ENCODE measurements at regions not wholly inside any gene's neighbourhood (a gene's known extent, or its start where the extent isn't known, plus 50 kb on each side); places are given as distances from the start of the nearest gene placed in this dataset.
"Not testable (repeated sequence)": the region's sequence is repeated elsewhere in the genome, so short reads cannot be mapped to it uniquely, and the experiment has no call there.

- Histone ChIP-seq H3K27ac (ENCODE audit: low read depth, low read length) (no peak overlapping the region), H3K36me3 (ENCODE audit: control insufficient read depth in 3 of 3, insufficient read depth in 3 of 3, low read length in 3 of 3) (no peaks in the 10 kb centered on the region), H3K9me3 (ENCODE audit: control insufficient read depth in 3 of 3, low read length in 3 of 3) (no peaks in the 10 kb centered on the region), H3K4me1 (ENCODE audit: control insufficient read depth in 3 of 3, insufficient read depth in 3 of 3, low read length in 3 of 3) (peaks cover 0 to under 1% (median 0%) of the 10 kb centered on the region in 3 donors), H3K27me3 (ENCODE audit: control insufficient read depth in 3 of 3, insufficient read depth in 3 of 3, low read length in 3 of 3) (peaks cover 18 to 32% (median 29%) of the 10 kb centered on the region in 3 donors), H3K9ac (ENCODE audit: low read depth in 1 of 3, low read length in 3 of 3) (no peak overlapping the region), H3K4me3 (ENCODE audit: low read length in 3 of 3) (no peak overlapping the region)
Observed at GRCh38 chr12:4833524-4833923, 76.2 kb upstream of the KCNA1 start.

DNA sequence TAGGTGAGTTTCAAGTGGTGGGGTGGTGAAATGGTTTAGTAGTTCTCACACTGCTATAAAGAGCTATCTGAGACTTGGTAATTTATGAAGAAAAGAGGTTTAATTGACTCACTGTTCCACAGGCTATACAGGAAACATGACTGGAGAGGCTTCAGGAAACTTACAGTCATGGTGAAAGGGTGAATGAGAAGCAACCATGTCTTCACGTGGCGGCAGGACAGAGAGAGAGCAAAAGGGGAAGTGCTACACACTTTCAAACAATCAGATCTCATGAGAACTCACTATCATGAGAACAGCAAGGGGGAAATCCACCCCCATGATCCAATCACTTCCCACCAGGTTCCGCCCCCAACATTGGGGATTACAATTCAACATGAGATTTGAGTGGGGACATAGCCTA, 67.3 kb upstream of the KCNA1 start:
- not testable (repeated sequence) for H3K27ac ChIP-seq (ENCODE audit: low read depth, low read length); H3K9ac ChIP-seq (ENCODE audit: low read depth in 1 of 3, low read length in 3 of 3); H3K36me3 ChIP-seq (ENCODE audit: control insufficient read depth in 3 of 3, insufficient read depth in 3 of 3, low read length in 3 of 3); H3K9me3 ChIP-seq (ENCODE audit: control insufficient read depth in 3 of 3, low read length in 3 of 3); H3K4me1 ChIP-seq (ENCODE audit: control insufficient read depth in 3 of 3, insufficient read depth in 3 of 3, low read length in 3 of 3); H3K4me3 ChIP-seq (ENCODE audit: low read length in 3 of 3)
- H3K27me3 ChIP-seq (ENCODE audit: control insufficient read depth in 3 of 3, insufficient read depth in 3 of 3, low read length in 3 of 3): peaks cover 0 to 12% (median 2%) of the 10 kb centered on the region in 3 donors

DNA sequence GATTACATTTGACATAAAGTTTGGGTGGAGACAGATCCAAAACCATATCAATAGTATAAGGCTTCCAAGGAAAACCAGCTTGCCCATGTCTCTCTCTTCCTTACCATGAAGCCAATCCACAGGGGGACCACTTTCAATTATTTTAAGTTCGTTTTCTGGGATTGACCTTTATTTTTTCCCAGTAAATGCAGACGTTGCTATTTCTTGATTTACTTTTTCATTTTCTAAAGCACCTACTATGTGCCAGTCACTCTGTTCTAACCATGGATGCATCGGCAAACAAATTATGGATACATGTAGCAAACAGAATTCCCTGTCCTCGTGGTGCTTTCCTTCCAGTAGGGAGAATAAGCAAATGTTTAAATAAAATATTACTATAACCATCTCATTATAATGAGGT, 65.8 kb upstream of the KCNA1 start:
- peaks cover 0 to under 1% (median 0%) of the 10 kb centered on the region in 3 donors for H3K9me3 ChIP-seq (ENCODE audit: control insufficient read depth in 3 of 3, low read length in 3 of 3)
- no peaks in the 10 kb centered on the region for H3K36me3 ChIP-seq (ENCODE audit: control insufficient read depth in 3 of 3, insufficient read depth in 3 of 3, low read length in 3 of 3)
- H3K9ac ChIP-seq (ENCODE audit: low read depth in 1 of 3, low read length in 3 of 3): no peak overlapping the region
- H3K27me3 ChIP-seq (ENCODE audit: control insufficient read depth in 3 of 3, insufficient read depth in 3 of 3, low read length in 3 of 3): peaks cover 0 to 8% (median 2%) of the 10 kb centered on the region in 3 donors
- no peaks in the 10 kb centered on the region for H3K4me1 ChIP-seq (ENCODE audit: control insufficient read depth in 3 of 3, insufficient read depth in 3 of 3, low read length in 3 of 3)
- no peak overlapping the region for H3K27ac ChIP-seq (ENCODE audit: low read depth, low read length)
- H3K4me3 ChIP-seq (ENCODE audit: low read length in 3 of 3): no peak overlapping the region

DNA sequence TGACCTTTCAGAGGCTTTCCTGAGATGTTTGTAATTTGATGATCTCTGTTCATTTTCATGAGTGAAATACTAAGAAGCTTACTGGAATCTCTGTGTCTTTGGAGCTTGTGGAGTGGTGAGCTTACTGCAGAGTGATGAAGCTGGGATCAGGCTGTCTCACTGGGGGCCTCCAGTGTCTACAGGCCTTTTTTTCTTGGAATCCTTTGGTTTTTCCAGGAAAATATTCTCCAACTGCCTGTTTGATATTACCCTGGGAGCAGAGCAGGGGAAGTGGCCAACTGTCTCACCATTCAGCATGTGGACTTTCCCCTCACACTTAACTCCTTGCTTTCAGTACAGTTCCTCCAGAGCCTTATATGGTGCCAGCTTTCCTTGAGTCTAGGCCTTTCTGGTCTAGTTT, 62.0 kb upstream of the KCNA1 start:
- Histone ChIP-seq H3K27me3 (ENCODE audit: control insufficient read depth in 3 of 3, insufficient read depth in 3 of 3, low read length in 3 of 3) (no peaks in the 10 kb centered on the region), H3K27ac (ENCODE audit: low read depth, low read length) (no peak overlapping the region), H3K36me3 (ENCODE audit: control insufficient read depth in 3 of 3, insufficient read depth in 3 of 3, low read length in 3 of 3) (peaks cover 0 to 4% (median 0%) of the 10 kb centered on the region in 3 donors), H3K9me3 (ENCODE audit: control insufficient read depth in 3 of 3, low read length in 3 of 3) (no peaks in the 10 kb centered on the region), H3K4me3 (ENCODE audit: low read length in 3 of 3) (no peak overlapping the region), H3K4me1 (ENCODE audit: control insufficient read depth in 3 of 3, insufficient read depth in 3 of 3, low read length in 3 of 3) (no peaks in the 10 kb centered on the region), H3K9ac (ENCODE audit: low read depth in 1 of 3, low read length in 3 of 3) (no peak overlapping the region)

DNA sequence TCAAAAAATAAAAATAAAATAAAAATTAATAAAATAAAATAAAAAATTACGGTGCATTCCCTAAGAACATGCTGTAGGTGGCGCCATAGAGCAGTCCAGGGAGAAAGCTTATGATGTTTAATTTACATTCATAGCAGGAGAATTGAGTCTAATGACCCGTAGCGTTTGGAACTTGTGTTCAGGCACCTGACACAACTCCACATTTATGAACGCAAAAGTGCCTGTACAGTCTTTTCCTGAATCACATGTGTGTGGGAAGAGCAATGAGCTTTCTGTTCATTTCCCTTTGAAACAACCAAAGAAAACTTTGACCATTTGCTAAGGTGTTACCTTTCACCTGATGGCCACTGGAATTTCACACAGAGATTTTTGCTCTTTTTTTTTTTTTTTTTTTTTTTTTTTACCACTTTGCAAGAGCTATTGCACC, 60.6 kb upstream of the KCNA1 start:
- H3K4me1 ChIP-seq (ENCODE audit: control insufficient read depth in 3 of 3, insufficient read depth in 3 of 3, low read length in 3 of 3): no peaks in the 10 kb centered on the region

GRCh38 chr12:4849795-4850345, 59.8 kb upstream of the KCNA1 start:
- Histone ChIP-seq H3K36me3 (ENCODE audit: control insufficient read depth in 3 of 3, insufficient read depth in 3 of 3, low read length in 3 of 3) (peaks cover 0 to 4% (median 0%) of the 10 kb centered on the region in 3 donors), H3K4me3 (ENCODE audit: low read length in 3 of 3) (no peak overlapping the region), H3K9ac (ENCODE audit: low read depth in 1 of 3, low read length in 3 of 3) (no peak overlapping the region), H3K4me1 (ENCODE audit: control insufficient read depth in 3 of 3, insufficient read depth in 3 of 3, low read length in 3 of 3) (no peaks in the 10 kb centered on the region), H3K27ac (ENCODE audit: low read depth, low read length) (no peak overlapping the region), H3K9me3 (ENCODE audit: control insufficient read depth in 3 of 3, low read length in 3 of 3) (no peaks in the 10 kb centered on the region), H3K27me3 (ENCODE audit: control insufficient read depth in 3 of 3, insufficient read depth in 3 of 3, low read length in 3 of 3) (no peaks in the 10 kb centered on the region)

More for the DNA sequence above, 60.6 kb upstream of the KCNA1 start:
- Histone ChIP-seq H3K36me3 (ENCODE audit: control insufficient read depth in 3 of 3, insufficient read depth in 3 of 3, low read length in 3 of 3) (peaks cover 0 to 4% (median 0%) of the 10 kb centered on the region in 3 donors), H3K9ac (ENCODE audit: low read depth in 1 of 3, low read length in 3 of 3) (no peak overlapping the region), H3K27me3 (ENCODE audit: control insufficient read depth in 3 of 3, insufficient read depth in 3 of 3, low read length in 3 of 3) (no peaks in the 10 kb centered on the region), H3K9me3 (ENCODE audit: control insufficient read depth in 3 of 3, low read length in 3 of 3) (no peaks in the 10 kb centered on the region), H3K27ac (ENCODE audit: low read depth, low read length) (no peak overlapping the region), H3K4me3 (ENCODE audit: low read length in 3 of 3) (no peak overlapping the region)

GRCh38 chr12:4850857-4851380, 58.8 kb upstream of the KCNA1 start:
- Histone ChIP-seq H3K27me3 (ENCODE audit: control insufficient read depth in 3 of 3, insufficient read depth in 3 of 3, low read length in 3 of 3) (no peaks in the 10 kb centered on the region), H3K36me3 (ENCODE audit: control insufficient read depth in 3 of 3, insufficient read depth in 3 of 3, low read length in 3 of 3) (peaks cover 0 to 4% (median 0%) of the 10 kb centered on the region in 3 donors), H3K9me3 (ENCODE audit: control insufficient read depth in 3 of 3, low read length in 3 of 3) (no peaks in the 10 kb centered on the region), H3K27ac (ENCODE audit: low read depth, low read length) (no peak overlapping the region), H3K4me3 (ENCODE audit: low read length in 3 of 3) (no peak overlapping the region), H3K4me1 (ENCODE audit: control insufficient read depth in 3 of 3, insufficient read depth in 3 of 3, low read length in 3 of 3) (no peaks in the 10 kb centered on the region), H3K9ac (ENCODE audit: low read depth in 1 of 3, low read length in 3 of 3) (no peak overlapping the region)

GRCh38 chr12:4852308-4852707, 57.4 kb upstream of the KCNA1 start:
- Histone ChIP-seq H3K27me3 (ENCODE audit: control insufficient read depth in 3 of 3, insufficient read depth in 3 of 3, low read length in 3 of 3) (peaks cover 0 to under 1% (median 0%) of the 10 kb centered on the region in 3 donors), H3K36me3 (ENCODE audit: control insufficient read depth in 3 of 3, insufficient read depth in 3 of 3, low read length in 3 of 3) (peaks cover 0 to 4% (median 0%) of the 10 kb centered on the region in 3 donors), H3K4me3 (ENCODE audit: low read length in 3 of 3) (no peak overlapping the region), H3K9ac (ENCODE audit: low read depth in 1 of 3, low read length in 3 of 3) (no peak overlapping the region), H3K4me1 (ENCODE audit: control insufficient read depth in 3 of 3, insufficient read depth in 3 of 3, low read length in 3 of 3) (peaks cover under 1% of the 10 kb centered on the region in 3 donors), H3K9me3 (ENCODE audit: control insufficient read depth in 3 of 3, low read length in 3 of 3) (no peaks in the 10 kb centered on the region), H3K27ac (ENCODE audit: low read depth, low read length) (no peak overlapping the region)

GRCh38 chr12:4852911-4853310, 56.8 kb upstream of the KCNA1 start:
- H3K4me1 ChIP-seq (ENCODE audit: control insufficient read depth in 3 of 3, insufficient read depth in 3 of 3, low read length in 3 of 3): peaks cover 4 to 6% (median 6%) of the 10 kb centered on the region in 3 donors
- no peaks in the 10 kb centered on the region for H3K9me3 ChIP-seq (ENCODE audit: control insufficient read depth in 3 of 3, low read length in 3 of 3)

DNA sequence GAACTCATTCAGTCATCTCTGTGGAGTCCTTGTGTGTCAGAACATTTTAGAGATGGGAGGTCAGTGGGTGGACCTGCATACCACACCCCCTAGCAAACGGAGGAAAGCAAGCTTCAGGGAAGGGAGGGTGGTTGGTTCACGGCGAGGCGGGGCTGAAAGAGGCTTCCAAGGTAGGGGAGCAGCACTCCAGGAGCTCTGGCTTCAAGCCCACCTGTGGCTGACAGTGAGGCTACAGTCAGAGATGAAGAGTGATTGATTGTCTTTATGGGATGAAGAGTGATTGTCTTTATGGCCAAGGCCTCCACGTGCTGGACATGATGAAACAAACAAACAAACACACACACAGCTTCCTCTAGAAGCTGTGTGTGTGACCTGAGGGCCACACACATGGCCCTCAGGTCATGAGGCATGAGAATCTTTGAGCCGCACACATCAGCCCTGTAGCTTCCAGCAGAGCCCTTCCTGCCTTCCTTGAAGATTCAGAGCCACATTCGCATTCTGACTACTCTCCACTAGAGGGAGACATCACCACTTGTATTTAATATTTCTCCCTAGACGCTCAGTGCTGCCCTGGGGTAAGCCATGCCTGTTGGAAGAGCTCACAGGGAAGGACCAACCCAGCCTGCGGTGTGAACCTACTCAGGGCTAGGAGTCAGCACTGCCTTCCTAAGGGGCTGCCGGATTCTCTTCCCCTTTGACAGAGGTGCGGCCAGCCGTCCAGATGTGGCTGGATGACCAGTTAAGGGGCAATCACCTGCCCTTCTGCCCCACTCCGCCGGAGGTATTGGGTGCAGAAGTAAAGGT, 54.4 kb upstream of the KCNA1 start:
- Histone ChIP-seq H3K27me3 (ENCODE audit: control insufficient read depth in 3 of 3, insufficient read depth in 3 of 3, low read length in 3 of 3) (peaks cover 5 to 18% (median 9%) of the 10 kb centered on the region in 3 donors), H3K9ac (ENCODE audit: low read depth in 1 of 3, low read length in 3 of 3) (no peak overlapping the region), H3K4me1 (ENCODE audit: control insufficient read depth in 3 of 3, insufficient read depth in 3 of 3, low read length in 3 of 3) (peaks cover 11 to 14% (median 11%) of the 10 kb centered on the region in 3 donors), H3K36me3 (ENCODE audit: control insufficient read depth in 3 of 3, insufficient read depth in 3 of 3, low read length in 3 of 3) (peaks cover 0 to 4% (median 0%) of the 10 kb centered on the region in 3 donors), H3K4me3 (ENCODE audit: low read length in 3 of 3) (no peak overlapping the region), H3K27ac (ENCODE audit: low read depth, low read length) (no peak overlapping the region), H3K9me3 (ENCODE audit: control insufficient read depth in 3 of 3, low read length in 3 of 3) (no peaks in the 10 kb centered on the region)

More at GRCh38 chr12:4852911-4853310, 56.8 kb upstream of the KCNA1 start:
- no peak overlapping the region for H3K9ac ChIP-seq (ENCODE audit: low read depth in 1 of 3, low read length in 3 of 3)
- H3K36me3 ChIP-seq (ENCODE audit: control insufficient read depth in 3 of 3, insufficient read depth in 3 of 3, low read length in 3 of 3): peaks cover 0 to 4% (median 0%) of the 10 kb centered on the region in 3 donors
- peaks cover 0 to 4% (median under 1%) of the 10 kb centered on the region in 3 donors for H3K27me3 ChIP-seq (ENCODE audit: control insufficient read depth in 3 of 3, insufficient read depth in 3 of 3, low read length in 3 of 3)
- H3K27ac ChIP-seq (ENCODE audit: low read depth, low read length): no peak overlapping the region
- H3K4me3 ChIP-seq (ENCODE audit: low read length in 3 of 3): no peak overlapping the region
